Panc1 (cell line): ENCODE measurements at regions not wholly inside any gene's neighbourhood (a gene's known extent, or its start where the extent isn't known, plus 50 kb on each side); places are given as distances from the start of the nearest gene placed in this dataset.

Experiments
- ATAC-seq: fragments of 200-7000 bp; cut with Tn5 transposase; 2 replicates; pipeline ENCODE4 v1.9.1; 2020; ENCODE audit warnings: mild to moderate bottlenecking, moderate library complexity
- BruUV-seq: library from RNA; stranded (reverse); fragments of 400-500 nt; replicated peaks from 2 replicates; lab custom pipeline; 2021; lab: Mats Ljungman, UMichigan
- CTCF ChIA-PET: fragments of 300-600 bp; sonication (Branson Sonifier 250); formaldehyde crosslinking; loops from one replicate; lab custom pipeline; 2022; ENCODE audit warnings: antibody characterized with exemption; lab: Charles Lee
- POLR2A ChIA-PET: fragments of 300-600 bp; sonication (Branson Sonifier 250); formaldehyde crosslinking; loops from one replicate; lab custom pipeline; 2022; ENCODE audit warnings: antibody characterized with exemption; lab: Charles Lee
- DNase-seq: peaks from one replicate; pipeline ENCODE4 v3.0.0-alpha.2; 2010; ENCODE audit warnings: low read depth, low spot score
- H3K27ac ChIP-seq: 2 replicates; pipeline ENCODE4 v1.5.1; 2011; ENCODE audit warnings: mild to moderate bottlenecking, low read length, inconsistent platforms
- H3K27me3 ChIP-seq: fragments of 200-500 bp; sonication (Bioruptor generic); 2 replicates; pipeline ENCODE4 v1.6.0; 2014; ENCODE audit warnings: low read length, inconsistent platforms; ENCODE audit not compliant: control insufficient read depth, insufficient read depth
- H3K36me3 ChIP-seq: fragments of 200-500 bp; sonication (Bioruptor generic); 2 replicates; pipeline ENCODE4 v1.5.1; 2014; ENCODE audit warnings: inconsistent platforms, mild to moderate bottlenecking, low read length, moderate library complexity; ENCODE audit not compliant: control insufficient read depth, insufficient read depth
- H3K4me1 ChIP-seq: 2 replicates; pipeline ENCODE4 v1.5.1; 2011; ENCODE audit warnings: inconsistent platforms, mild to moderate bottlenecking, low read length, moderate library complexity; ENCODE audit not compliant: control insufficient read depth, insufficient read depth
- H3K4me3 ChIP-seq, 2 experiments: 2 replicates each; pipeline ENCODE4 v1.5.1; 2011 to 2012; ENCODE audit warnings: low read depth in 2 of 2, low read length in 2 of 2, mild to moderate bottlenecking in 2 of 2, inconsistent platforms in 1 of 2, moderate library complexity in 1 of 2
- H3K9me3 ChIP-seq: fragments of 200-500 bp; sonication (Bioruptor generic); 2 replicates; pipeline ENCODE4 v1.5.1; 2014; ENCODE audit warnings: low read depth, mild to moderate bottlenecking, inconsistent platforms, low read length, moderate library complexity; ENCODE audit not compliant: control insufficient read depth, insufficient read depth
- POLR2AphosphoS5 ChIP-seq: IDR thresholded peaks from 2 replicates; pipeline ENCODE4 v1.6.1; 2012; ENCODE audit warnings: mild to moderate bottlenecking, low read depth, low read length, moderate library complexity
- SIN3A ChIP-seq: IDR thresholded peaks from 2 replicates; pipeline ENCODE4 v1.6.1; 2012; ENCODE audit warnings: low read depth, mild to moderate bottlenecking, low read length, moderate library complexity, borderline replicate concordance; ENCODE audit not compliant: insufficient read depth
- TCF7L2 ChIP-seq: IDR thresholded peaks from 2 replicates; pipeline ENCODE4 v1.6.1; 2011; ENCODE audit warnings: mild to moderate bottlenecking, low read depth, low read length, inconsistent platforms
- in situ Hi-C: cut with HindIII; loops from 2 replicates; pipeline ENCODE4 v1.10.0; 2016; ENCODE audit warnings: low sequenced_read_pairs, low pct_unique_long_range_greater_than_20kb
- intact Hi-C: fragments of 100-400 bp; cut with micrococcal nuclease; formaldehyde crosslinking; loops from one replicate; pipeline ENCODE4 v1.10.0; 2022; ENCODE audit not compliant: unreplicated experiment
- TF ChIP-seq, protein P1 (sequence below), 2 experiments: IDR thresholded peaks; 2 replicates each; pipeline ENCODE4 v1.6.1; 2011 to 2012; ENCODE audit warnings: low read depth in 2 of 2, control low read depth in 1 of 2, low read length in 1 of 2, mild to moderate bottlenecking in 1 of 2, moderate library complexity in 1 of 2; ENCODE audit not compliant: insufficient read depth in 1 of 2
- TF ChIP-seq, protein P2 (sequence below): fragments of 450-650 bp; IDR thresholded peaks from 2 replicates; pipeline ENCODE4 v1.5.1; 2017; ENCODE audit warnings: mild to moderate bottlenecking

DNA sequence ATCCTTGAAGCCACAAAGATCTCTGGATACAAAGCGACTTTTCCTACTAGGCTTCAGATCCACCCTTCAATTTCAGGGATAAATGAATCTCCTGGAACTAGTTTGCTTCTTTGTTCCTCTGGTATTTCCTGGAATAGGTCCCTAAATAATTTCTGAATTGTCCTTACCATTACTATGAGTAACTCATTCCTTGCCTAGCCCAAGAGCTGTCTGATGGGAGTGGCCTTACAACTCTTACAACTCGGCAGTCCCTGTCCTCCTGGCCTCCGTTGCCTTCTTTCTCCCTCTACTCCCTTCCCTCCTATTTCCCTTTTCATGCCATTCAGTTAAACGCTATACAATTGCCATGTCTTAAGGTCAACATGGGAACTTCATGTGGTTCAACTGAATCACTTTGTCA, 98.2 kb upstream of the FHL2 start:
- CTCF ChIA-PET: no interaction called here
- no peak for ATAC-seq

DNA sequence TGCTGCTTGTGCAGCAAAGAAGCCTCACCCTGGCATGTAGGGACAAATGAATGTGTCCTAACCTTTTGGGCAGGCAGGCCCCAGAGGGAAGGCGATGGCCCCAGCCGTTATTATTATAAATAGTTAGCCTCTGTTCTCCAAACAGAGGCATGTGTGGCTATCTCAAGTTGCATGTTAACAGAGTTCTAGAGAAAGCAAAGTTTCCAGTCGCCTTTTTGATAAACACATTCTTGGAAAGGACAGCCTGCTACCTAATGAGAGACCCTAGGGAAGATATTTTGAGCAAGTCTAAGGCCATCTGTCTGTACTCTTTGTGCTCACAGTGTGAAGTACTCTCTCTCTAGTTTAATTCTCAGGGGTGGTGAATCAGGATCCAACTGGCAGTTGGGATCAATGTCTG, 97.4 kb upstream of the FHL2 start:
- BruUV-seq: no TSS peak
- Histone ChIP-seq H3K4me1 (no peaks in the 10 kb centered on the region), H3K4me3 (no peak overlapping the region), H3K9me3 (peaks cover 19% of the 10 kb centered on the region; the same call in 1 of the 2 replicates), H3K27me3 (no peaks in the 10 kb centered on the region), H3K27ac (peak overlapping the region; percentile 58; the same call in 1 of the 2 replicates), H3K36me3 (no peaks in the 10 kb centered on the region)
- ChIA-PET CTCF (no interaction called here), POLR2A (no interaction called here)
- intact Hi-C loops (no loop called here), in situ Hi-C loops (no loop called here)
- DNase-seq (no peak), ATAC-seq (no peak)
- TF ChIP-seq POLR2AphosphoS5 (no peak), TCF7L2 (no peak), SIN3A (no peak)
- TF ChIP-seq, protein P1, sequence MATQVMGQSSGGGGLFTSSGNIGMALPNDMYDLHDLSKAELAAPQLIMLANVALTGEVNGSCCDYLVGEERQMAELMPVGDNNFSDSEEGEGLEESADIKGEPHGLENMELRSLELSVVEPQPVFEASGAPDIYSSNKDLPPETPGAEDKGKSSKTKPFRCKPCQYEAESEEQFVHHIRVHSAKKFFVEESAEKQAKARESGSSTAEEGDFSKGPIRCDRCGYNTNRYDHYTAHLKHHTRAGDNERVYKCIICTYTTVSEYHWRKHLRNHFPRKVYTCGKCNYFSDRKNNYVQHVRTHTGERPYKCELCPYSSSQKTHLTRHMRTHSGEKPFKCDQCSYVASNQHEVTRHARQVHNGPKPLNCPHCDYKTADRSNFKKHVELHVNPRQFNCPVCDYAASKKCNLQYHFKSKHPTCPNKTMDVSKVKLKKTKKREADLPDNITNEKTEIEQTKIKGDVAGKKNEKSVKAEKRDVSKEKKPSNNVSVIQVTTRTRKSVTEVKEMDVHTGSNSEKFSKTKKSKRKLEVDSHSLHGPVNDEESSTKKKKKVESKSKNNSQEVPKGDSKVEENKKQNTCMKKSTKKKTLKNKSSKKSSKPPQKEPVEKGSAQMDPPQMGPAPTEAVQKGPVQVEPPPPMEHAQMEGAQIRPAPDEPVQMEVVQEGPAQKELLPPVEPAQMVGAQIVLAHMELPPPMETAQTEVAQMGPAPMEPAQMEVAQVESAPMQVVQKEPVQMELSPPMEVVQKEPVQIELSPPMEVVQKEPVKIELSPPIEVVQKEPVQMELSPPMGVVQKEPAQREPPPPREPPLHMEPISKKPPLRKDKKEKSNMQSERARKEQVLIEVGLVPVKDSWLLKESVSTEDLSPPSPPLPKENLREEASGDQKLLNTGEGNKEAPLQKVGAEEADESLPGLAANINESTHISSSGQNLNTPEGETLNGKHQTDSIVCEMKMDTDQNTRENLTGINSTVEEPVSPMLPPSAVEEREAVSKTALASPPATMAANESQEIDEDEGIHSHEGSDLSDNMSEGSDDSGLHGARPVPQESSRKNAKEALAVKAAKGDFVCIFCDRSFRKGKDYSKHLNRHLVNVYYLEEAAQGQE (IDR thresholded peaks at IDR 0.05; ENCODE audit: insufficient read depth in 1 of 2, low read depth in 2 of 2, low read length in 1 of 2): no peak
- TF ChIP-seq, protein P2, sequence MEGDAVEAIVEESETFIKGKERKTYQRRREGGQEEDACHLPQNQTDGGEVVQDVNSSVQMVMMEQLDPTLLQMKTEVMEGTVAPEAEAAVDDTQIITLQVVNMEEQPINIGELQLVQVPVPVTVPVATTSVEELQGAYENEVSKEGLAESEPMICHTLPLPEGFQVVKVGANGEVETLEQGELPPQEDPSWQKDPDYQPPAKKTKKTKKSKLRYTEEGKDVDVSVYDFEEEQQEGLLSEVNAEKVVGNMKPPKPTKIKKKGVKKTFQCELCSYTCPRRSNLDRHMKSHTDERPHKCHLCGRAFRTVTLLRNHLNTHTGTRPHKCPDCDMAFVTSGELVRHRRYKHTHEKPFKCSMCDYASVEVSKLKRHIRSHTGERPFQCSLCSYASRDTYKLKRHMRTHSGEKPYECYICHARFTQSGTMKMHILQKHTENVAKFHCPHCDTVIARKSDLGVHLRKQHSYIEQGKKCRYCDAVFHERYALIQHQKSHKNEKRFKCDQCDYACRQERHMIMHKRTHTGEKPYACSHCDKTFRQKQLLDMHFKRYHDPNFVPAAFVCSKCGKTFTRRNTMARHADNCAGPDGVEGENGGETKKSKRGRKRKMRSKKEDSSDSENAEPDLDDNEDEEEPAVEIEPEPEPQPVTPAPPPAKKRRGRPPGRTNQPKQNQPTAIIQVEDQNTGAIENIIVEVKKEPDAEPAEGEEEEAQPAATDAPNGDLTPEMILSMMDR: no peak

More for the DNA sequence above, 98.2 kb upstream of the FHL2 start:
- H3K4me3 ChIP-seq: no peak overlapping the region
- H3K27ac ChIP-seq: peak overlapping the region; percentile 58; the same call in 1 of the 2 replicates
- H3K27me3 ChIP-seq: no peaks in the 10 kb centered on the region
- no peak for DNase-seq
- intact Hi-C loops (no loop called here), in situ Hi-C loops (no loop called here)
- no TSS peak for BruUV-seq
- TF ChIP-seq, protein P1 (IDR thresholded peaks at IDR 0.05; ENCODE audit: insufficient read depth in 1 of 2, low read depth in 2 of 2, low read length in 1 of 2): no peak
- TF ChIP-seq SIN3A: no peak
- TF ChIP-seq, protein P2: no peak
- TF ChIP-seq POLR2AphosphoS5: no peak
- TF ChIP-seq TCF7L2: no peak
- H3K4me1 ChIP-seq: no peaks in the 10 kb centered on the region
- H3K9me3 ChIP-seq: peaks cover 13% of the 10 kb centered on the region; the same call in 1 of the 2 replicates
- no peaks in the 10 kb centered on the region for H3K36me3 ChIP-seq
- POLR2A ChIA-PET: no interaction called here
